Loucy (cell line): ENCODE measurements at regions not wholly inside any gene's neighbourhood (a gene's known extent, or its start where the extent isn't known, plus 50 kb on each side); places are given as distances from the start of the nearest gene placed in this dataset.

Experiments used
- CTCF ChIP-seq: fragments of 200-600 bp; sonication (generic); conservative IDR thresholded peaks from 2 replicates; pipeline ENCODE4 v1.5.1; 2014; ENCODE audit warnings: mild to moderate bottlenecking, antibody characterized with exemption, low read length
- EZH2phosphoT487 ChIP-seq: fragments of 200-600 bp; IDR thresholded peaks from 2 replicates; pipeline ENCODE4 v1.6.1; 2018; ENCODE audit warnings: antibody characterized with exemption, mild to moderate bottlenecking, moderate library complexity, borderline replicate concordance

- TF ChIP-seq CTCF (no peak), EZH2phosphoT487 (no peak)
Measured at GRCh38 chr4:133972586-133972985, 229.0 kb downstream of the PABPC4L start.
